H1 (cell line): ENCODE measurements at regions not wholly inside any gene's neighbourhood (a gene's known extent, or its start where the extent isn't known, plus 50 kb on each side); places are given as distances from the start of the nearest gene placed in this dataset.

Experiments
- CHD7 ChIP-seq: fragments of 300-600 bp; sonication (generic); IDR thresholded peaks from 2 replicates; pipeline ENCODE4 v1.7.1; 2012; ENCODE audit warnings: low read length, moderate library complexity, mild to moderate bottlenecking, inconsistent platforms; ENCODE audit not compliant: insufficient replicate concordance
- EP300 ChIP-seq, 2 experiments: IDR thresholded peaks; 1 replicate in 1 of 2; 2 replicates in 1 of 2; pipeline ENCODE4 v1.6.1; 2011 to 2012; ENCODE audit warnings: low read depth in 2 of 2, low read length in 2 of 2, mild to moderate bottlenecking in 2 of 2, borderline replicate concordance in 1 of 2, inconsistent platforms in 1 of 2, moderate library complexity in 1 of 2
- NANOG ChIP-seq: IDR thresholded peaks from 2 replicates; pipeline ENCODE4 v1.6.1; 2011; ENCODE audit warnings: low read length, low read depth, mild to moderate bottlenecking, inconsistent platforms; ENCODE audit not compliant: insufficient read depth, poor library complexity, severe bottlenecking
- SIX5 ChIP-seq: IDR thresholded peaks from 2 replicates; pipeline ENCODE4 v1.6.1; 2011; ENCODE audit warnings: mild to moderate bottlenecking, low read depth, low read length
- TCF12 ChIP-seq: IDR thresholded peaks from 2 replicates; pipeline ENCODE4 v1.6.1; 2011; ENCODE audit warnings: low read depth, mild to moderate bottlenecking, low read length

DNA sequence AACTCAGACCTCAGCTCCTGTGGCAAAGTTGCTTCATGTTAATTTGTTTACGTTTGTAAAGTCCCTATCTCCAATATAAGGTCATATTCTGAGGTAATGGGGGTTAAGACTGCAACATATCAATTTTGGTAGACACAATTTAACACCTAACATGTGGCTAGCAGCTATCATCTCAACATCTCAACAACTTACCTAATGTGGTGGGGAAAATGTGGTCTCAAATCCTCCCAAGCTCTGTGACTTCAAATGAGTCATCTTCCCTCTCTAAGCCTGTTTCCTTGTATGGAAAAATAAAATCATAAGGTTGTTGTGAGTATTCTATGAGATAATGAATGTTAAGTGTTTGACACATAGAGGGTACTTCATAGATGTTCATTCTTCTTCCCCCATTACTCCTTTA, 443.3 kb downstream of the CDK5RAP2 start (continued):
- no peak for TF ChIP-seq CHD7
- no peak for TF ChIP-seq NANOG
- TF ChIP-seq EP300 (IDR thresholded peaks at IDR 0.05; ENCODE audit: borderline replicate concordance in 1 of 2, low read depth in 2 of 2, low read length in 2 of 2): no peak
- TF ChIP-seq SIX5: no peak
- TF ChIP-seq TCF12: no peak
